WTC11 (cell line): ENCODE measurements at regions not wholly inside any gene's neighbourhood (a gene's known extent, or its start where the extent isn't known, plus 50 kb on each side); places are given as distances from the start of the nearest gene placed in this dataset.

ENCODE experiments used
- CTCF ChIP-seq: fragments of 200-600 bp; IDR thresholded peaks from 2 replicates; pipeline ENCODE4 v1.8.0; 2022; ENCODE audit warnings: antibody characterized with exemption
- SMAD3 ChIP-seq: sonication (generic); formaldehyde crosslinking; IDR thresholded peaks from 2 replicates; pipeline ENCODE4 v1.8.0; 2022; ENCODE audit warnings: missing genetic modification reagents, mild to moderate bottlenecking, borderline replicate concordance
- TCF7 ChIP-seq: sonication (generic); formaldehyde crosslinking; IDR thresholded peaks from 2 replicates; pipeline ENCODE4 v1.8.0; 2022; ENCODE audit warnings: mild to moderate bottlenecking, low read depth, missing genetic modification reagents, moderate library complexity

- TF ChIP-seq TCF7 (CRISPR knock-in tag) (no peak), SMAD3 (CRISPR knock-in tag) (no peak), CTCF (no peak)
Measured at GRCh38 chr10:52541006-52541473, 227.0 kb downstream of the DKK1 start.
